ENCODE measurements at regions not wholly inside any gene's neighbourhood (a gene's known extent, or its start where the extent isn't known, plus 50 kb on each side); places are given as distances from the start of the nearest gene placed in this dataset.

DNA sequence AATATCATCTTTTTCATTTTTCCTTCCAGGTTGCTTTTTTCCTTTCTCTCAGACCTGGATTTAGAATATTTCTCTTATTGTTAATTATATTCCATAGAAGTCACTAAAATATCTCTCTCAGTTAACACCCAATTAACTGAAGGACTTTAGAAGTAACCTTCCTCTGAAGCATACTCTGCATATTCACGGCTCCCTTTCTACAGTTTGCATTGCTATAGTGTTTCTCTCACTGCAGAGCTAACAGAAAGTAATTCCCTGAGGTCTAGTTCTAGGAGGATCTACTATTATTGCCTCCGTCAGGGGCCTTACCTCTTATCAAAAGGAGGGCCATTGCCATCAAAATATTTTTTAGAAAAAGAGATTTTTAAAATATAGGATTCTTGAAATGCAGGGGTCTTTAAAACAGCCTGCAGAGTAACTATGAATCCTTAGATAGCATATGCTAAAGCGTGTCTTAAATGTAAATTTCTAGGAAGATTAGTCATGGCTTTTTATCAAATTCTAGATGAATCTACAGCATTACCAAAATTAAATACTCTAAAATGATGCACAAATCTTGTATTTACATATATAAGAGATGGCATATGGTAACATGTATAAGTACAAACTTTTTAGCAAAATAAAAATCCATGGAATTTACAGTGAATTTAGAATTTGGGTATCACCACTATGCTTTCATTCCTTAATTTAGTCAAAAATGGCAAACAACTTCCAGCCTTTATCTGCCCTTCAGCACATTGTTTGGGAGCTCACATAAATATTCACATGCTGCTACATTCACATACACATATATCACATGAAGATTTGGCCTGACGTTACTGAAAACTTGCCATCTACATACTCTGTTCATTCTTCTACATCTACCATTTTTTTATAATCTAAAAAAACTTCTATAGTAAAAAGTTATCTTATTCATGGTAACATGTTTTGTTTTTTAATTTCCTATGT is 696.8 kb downstream of the OTOL1 start:
- TF ChIP-seq, protein P1, sequence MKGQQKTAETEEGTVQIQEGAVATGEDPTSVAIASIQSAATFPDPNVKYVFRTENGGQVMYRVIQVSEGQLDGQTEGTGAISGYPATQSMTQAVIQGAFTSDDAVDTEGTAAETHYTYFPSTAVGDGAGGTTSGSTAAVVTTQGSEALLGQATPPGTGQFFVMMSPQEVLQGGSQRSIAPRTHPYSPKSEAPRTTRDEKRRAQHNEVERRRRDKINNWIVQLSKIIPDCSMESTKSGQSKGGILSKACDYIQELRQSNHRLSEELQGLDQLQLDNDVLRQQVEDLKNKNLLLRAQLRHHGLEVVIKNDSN (IDR thresholded peaks at IDR 0.05) = no peak
- no peak for TF ChIP-seq TCF12 (IDR thresholded peaks at IDR 0.05; ENCODE audit: low read depth)
- no peak for TF ChIP-seq CREB1 (IDR thresholded peaks at IDR 0.05; ENCODE audit: low read depth)
- TF ChIP-seq EP300 (IDR thresholded peaks at IDR 0.05; ENCODE audit: borderline replicate concordance) = no peak
- no peak for TF ChIP-seq TAF1 (IDR thresholded peaks at IDR 0.05; ENCODE audit: low read depth)
- no peak for TF ChIP-seq FOXM1 (IDR thresholded peaks at IDR 0.05; ENCODE audit: borderline replicate concordance, low read depth)
- TF ChIP-seq, protein P2, sequence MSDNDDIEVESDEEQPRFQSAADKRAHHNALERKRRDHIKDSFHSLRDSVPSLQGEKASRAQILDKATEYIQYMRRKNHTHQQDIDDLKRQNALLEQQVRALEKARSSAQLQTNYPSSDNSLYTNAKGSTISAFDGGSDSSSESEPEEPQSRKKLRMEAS (IDR thresholded peaks at IDR 0.05) = no peak

DNA sequence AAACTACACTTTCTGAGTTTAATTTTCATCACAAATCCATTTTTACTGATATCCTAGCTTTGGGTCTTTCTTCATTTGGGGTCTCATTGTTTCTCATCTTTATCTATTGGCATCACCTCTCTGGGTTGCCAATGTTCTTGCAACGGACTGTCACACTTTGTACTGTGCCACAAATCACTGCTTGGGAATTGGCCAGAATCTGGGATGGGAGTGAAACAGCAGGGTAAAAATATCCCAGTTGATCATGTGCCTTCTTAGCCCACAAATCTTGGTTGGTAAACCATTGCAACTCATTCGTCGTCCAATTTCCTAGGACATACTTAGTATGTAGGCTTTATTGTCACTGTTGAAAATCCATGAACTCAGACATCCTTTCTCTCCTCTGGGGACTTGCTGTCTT is 698.5 kb downstream of the OTOL1 start:
- TF ChIP-seq, protein P2 (IDR thresholded peaks at IDR 0.05) = no peak
- TF ChIP-seq TAF1 (IDR thresholded peaks at IDR 0.05; ENCODE audit: low read depth) (no peak), NFIC (IDR thresholded peaks at IDR 0.05) (no peak), CREB1 (IDR thresholded peaks at IDR 0.05; ENCODE audit: low read depth) (no peak), TCF12 (IDR thresholded peaks at IDR 0.05; ENCODE audit: low read depth) (no peak), ZBTB7A (IDR thresholded peaks at IDR 0.05; ENCODE audit: low read depth) (no peak), TEAD4 (IDR thresholded peaks at IDR 0.05) (no peak), YY1 (IDR thresholded peaks at IDR 0.05; ENCODE audit: low read depth) (no peak), EP300 (IDR thresholded peaks at IDR 0.05; ENCODE audit: borderline replicate concordance) (no peak), CEBPB (IDR thresholded peaks at IDR 0.05) (no peak), RAD21 (IDR thresholded peaks at IDR 0.05; ENCODE audit: low read depth) (no peak), FOXM1 (IDR thresholded peaks at IDR 0.05; ENCODE audit: borderline replicate concordance, low read depth) (no peak), EGR1 (IDR thresholded peaks at IDR 0.05) (no peak)
- TF ChIP-seq, protein P3, sequence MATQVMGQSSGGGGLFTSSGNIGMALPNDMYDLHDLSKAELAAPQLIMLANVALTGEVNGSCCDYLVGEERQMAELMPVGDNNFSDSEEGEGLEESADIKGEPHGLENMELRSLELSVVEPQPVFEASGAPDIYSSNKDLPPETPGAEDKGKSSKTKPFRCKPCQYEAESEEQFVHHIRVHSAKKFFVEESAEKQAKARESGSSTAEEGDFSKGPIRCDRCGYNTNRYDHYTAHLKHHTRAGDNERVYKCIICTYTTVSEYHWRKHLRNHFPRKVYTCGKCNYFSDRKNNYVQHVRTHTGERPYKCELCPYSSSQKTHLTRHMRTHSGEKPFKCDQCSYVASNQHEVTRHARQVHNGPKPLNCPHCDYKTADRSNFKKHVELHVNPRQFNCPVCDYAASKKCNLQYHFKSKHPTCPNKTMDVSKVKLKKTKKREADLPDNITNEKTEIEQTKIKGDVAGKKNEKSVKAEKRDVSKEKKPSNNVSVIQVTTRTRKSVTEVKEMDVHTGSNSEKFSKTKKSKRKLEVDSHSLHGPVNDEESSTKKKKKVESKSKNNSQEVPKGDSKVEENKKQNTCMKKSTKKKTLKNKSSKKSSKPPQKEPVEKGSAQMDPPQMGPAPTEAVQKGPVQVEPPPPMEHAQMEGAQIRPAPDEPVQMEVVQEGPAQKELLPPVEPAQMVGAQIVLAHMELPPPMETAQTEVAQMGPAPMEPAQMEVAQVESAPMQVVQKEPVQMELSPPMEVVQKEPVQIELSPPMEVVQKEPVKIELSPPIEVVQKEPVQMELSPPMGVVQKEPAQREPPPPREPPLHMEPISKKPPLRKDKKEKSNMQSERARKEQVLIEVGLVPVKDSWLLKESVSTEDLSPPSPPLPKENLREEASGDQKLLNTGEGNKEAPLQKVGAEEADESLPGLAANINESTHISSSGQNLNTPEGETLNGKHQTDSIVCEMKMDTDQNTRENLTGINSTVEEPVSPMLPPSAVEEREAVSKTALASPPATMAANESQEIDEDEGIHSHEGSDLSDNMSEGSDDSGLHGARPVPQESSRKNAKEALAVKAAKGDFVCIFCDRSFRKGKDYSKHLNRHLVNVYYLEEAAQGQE (IDR thresholded peaks at IDR 0.05; ENCODE audit: low read depth) = no peak
- TF ChIP-seq, protein P1 (IDR thresholded peaks at IDR 0.05) = no peak

DNA sequence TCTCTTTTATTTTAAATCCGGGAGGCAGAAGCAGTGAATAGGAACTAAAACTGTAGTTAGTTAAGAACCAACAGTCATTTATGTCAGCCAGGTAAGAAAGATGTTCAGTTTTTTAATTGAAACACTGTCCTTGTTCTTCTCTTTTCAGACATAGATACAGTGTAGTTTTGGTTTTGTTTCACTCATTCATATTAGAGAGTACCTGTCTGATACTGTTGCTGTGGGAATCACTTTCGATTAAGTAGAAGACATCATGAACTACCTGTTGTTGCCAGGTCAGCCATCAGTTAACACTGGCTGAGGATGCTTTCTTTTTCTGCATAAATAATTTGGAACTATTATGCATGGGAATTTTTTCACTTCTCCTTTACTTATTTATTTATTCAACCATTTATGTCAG is 700.4 kb downstream of the OTOL1 start:
- TF ChIP-seq ZBTB7A (IDR thresholded peaks at IDR 0.05; ENCODE audit: low read depth) (no peak), CEBPB (IDR thresholded peaks at IDR 0.05) (no peak), RAD21 (IDR thresholded peaks at IDR 0.05; ENCODE audit: low read depth) (no peak), TCF12 (IDR thresholded peaks at IDR 0.05; ENCODE audit: low read depth) (no peak), NFIC (IDR thresholded peaks at IDR 0.05) (no peak), FOXM1 (IDR thresholded peaks at IDR 0.05; ENCODE audit: borderline replicate concordance, low read depth) (no peak), YY1 (IDR thresholded peaks at IDR 0.05; ENCODE audit: low read depth) (no peak)
- TF ChIP-seq, protein P3 (IDR thresholded peaks at IDR 0.05; ENCODE audit: low read depth) = no peak
- TF ChIP-seq, protein P2 (IDR thresholded peaks at IDR 0.05) = no peak

DNA sequence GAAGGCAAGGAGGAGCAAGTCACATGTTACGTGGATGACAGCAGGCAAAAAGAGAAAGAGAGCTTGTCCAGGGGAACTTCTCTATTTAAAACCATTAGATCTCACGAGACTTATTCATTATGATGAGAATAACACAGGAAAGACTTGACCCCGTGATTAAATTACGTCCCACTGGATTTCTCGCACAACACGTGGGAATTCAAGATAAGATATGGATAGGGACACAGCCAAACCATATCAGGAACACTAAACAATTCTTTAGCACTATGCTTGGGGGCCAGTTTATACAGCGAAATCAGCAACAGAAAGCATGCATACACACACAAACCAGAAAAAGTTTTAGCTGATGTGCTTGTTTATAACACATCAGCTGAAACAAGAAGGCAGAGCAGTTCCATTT is 704.2 kb downstream of the OTOL1 start:
- TF ChIP-seq NFIC (IDR thresholded peaks at IDR 0.05) = no peak
- no peak for TF ChIP-seq TCF12 (IDR thresholded peaks at IDR 0.05; ENCODE audit: low read depth)
- no peak for TF ChIP-seq YY1 (IDR thresholded peaks at IDR 0.05; ENCODE audit: low read depth)
- no peak for TF ChIP-seq EP300 (IDR thresholded peaks at IDR 0.05; ENCODE audit: borderline replicate concordance)
- no peak for TF ChIP-seq ZBTB7A (IDR thresholded peaks at IDR 0.05; ENCODE audit: low read depth)
- TF ChIP-seq EGR1 (IDR thresholded peaks at IDR 0.05) = no peak
- TF ChIP-seq RAD21 (IDR thresholded peaks at IDR 0.05; ENCODE audit: low read depth) = no peak
- no peak for TF ChIP-seq TAF1 (IDR thresholded peaks at IDR 0.05; ENCODE audit: low read depth)
- TF ChIP-seq, protein P3 (IDR thresholded peaks at IDR 0.05; ENCODE audit: low read depth) = no peak
- TF ChIP-seq CREB1 (IDR thresholded peaks at IDR 0.05; ENCODE audit: low read depth) = no peak
- TF ChIP-seq, protein P2 (IDR thresholded peaks at IDR 0.05) = no peak
- TF ChIP-seq FOXM1 (IDR thresholded peaks at IDR 0.05; ENCODE audit: borderline replicate concordance, low read depth) = no peak
- TF ChIP-seq, protein P1 (IDR thresholded peaks at IDR 0.05) = no peak
- no peak for TF ChIP-seq CEBPB (IDR thresholded peaks at IDR 0.05)
